Right lobe of liver (tissue), 4 donors: ENCODE measurements at regions not wholly inside any gene's neighbourhood (a gene's known extent, or its start where the extent isn't known, plus 50 kb on each side); places are given as distances from the start of the nearest gene placed in this dataset.

ENCODE experiments used
- POLR2A ChIP-seq: fragments of 450-650 bp; IDR thresholded peaks from one replicate; pipeline ENCODE4 v1.6.1; 2017; ENCODE audit warnings: antibody characterized with exemption, mild to moderate bottlenecking
- TF ChIP-seq, protein P1 (sequence below), 4 donors: fragments of 200-600 bp in 3 of 4; fragments of 450-650 bp in 1 of 4; IDR thresholded peaks; one replicate each; pipeline versions ENCODE4 v1.5.1 to v1.8.0; 2016 to 2022; ENCODE audit warnings: antibody characterized with exemption in 4 of 4, mild to moderate bottlenecking in 2 of 4
- donor health status: DM: no; HTN: no; CAD: no.
- donor health status: DM: no; HTN: no; CAD: no.
- donor health status: DM: no; HTN: yes; CAD: no.

DNA sequence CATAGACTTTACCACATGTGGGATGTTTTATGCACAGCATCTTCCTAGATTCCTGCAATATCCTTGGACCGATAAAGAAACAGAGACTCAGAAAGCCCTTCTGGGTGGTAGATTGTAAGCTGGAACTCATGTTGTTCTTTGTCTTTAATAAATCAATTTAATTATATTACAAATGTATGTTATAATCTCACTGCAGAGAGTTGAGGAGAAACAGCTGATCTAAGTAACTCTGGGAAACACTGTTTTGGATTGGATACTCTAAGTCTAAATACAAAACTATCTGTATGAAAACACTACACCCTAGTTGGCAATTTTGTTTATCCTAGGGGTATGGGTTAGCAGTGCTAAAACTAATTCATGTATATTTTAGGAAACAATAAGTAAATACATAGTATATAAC lies 1015.2 kb downstream of the XPNPEP1 start:
- TF ChIP-seq, protein P1, sequence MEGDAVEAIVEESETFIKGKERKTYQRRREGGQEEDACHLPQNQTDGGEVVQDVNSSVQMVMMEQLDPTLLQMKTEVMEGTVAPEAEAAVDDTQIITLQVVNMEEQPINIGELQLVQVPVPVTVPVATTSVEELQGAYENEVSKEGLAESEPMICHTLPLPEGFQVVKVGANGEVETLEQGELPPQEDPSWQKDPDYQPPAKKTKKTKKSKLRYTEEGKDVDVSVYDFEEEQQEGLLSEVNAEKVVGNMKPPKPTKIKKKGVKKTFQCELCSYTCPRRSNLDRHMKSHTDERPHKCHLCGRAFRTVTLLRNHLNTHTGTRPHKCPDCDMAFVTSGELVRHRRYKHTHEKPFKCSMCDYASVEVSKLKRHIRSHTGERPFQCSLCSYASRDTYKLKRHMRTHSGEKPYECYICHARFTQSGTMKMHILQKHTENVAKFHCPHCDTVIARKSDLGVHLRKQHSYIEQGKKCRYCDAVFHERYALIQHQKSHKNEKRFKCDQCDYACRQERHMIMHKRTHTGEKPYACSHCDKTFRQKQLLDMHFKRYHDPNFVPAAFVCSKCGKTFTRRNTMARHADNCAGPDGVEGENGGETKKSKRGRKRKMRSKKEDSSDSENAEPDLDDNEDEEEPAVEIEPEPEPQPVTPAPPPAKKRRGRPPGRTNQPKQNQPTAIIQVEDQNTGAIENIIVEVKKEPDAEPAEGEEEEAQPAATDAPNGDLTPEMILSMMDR (IDR thresholded peaks at IDR 0.05) = no peak
- no peak for TF ChIP-seq POLR2A
